HG02623 (cell line): ENCODE measurements at regions not wholly inside any gene's neighbourhood (a gene's known extent, or its start where the extent isn't known, plus 50 kb on each side); places are given as distances from the start of the nearest gene placed in this dataset.

Experiments used
- ATAC-seq: cut with Tn5 transposase; IDR thresholded peaks from one replicate; pipeline ENCODE4 v1.9.1; 2021; ENCODE audit warnings: moderate library complexity; ENCODE audit not compliant: unreplicated experiment

- ATAC-seq = no peak
These were observed 136.8 kb downstream of the OLIG3 start for GRCh38 chr6:137357263-137357947.

- ATAC-seq = no peak
These were observed 134.7 kb upstream of the IFNGR1 start for GRCh38 chr6:137353842-137354397.

- ATAC-seq = no peak
These were observed 134.2 kb upstream of the IFNGR1 start for GRCh38 chr6:137353346-137353745.

DNA sequence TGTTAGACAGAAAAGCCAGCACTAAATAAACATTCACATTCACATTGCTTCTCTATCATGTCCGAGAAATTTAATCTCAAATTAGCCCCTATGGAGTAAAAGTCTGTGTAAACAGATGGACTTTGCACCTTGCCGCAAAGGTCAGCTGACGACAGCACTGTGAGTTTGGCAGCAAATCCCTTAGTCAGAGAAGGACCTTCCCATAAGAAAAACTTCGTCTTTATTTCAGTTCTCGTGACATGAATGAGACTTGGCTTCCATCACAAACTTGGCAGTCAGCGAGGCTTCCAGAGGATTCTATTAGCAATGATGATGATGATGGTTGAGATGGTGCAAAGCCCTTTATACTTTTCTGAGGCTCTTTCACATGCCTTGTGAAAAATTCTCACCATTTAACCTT is 133.7 kb upstream of the IFNGR1 start:
- no peak for ATAC-seq

- ATAC-seq = no peak
These were observed 132.7 kb upstream of the IFNGR1 start for GRCh38 chr6:137351890-137352289.

DNA sequence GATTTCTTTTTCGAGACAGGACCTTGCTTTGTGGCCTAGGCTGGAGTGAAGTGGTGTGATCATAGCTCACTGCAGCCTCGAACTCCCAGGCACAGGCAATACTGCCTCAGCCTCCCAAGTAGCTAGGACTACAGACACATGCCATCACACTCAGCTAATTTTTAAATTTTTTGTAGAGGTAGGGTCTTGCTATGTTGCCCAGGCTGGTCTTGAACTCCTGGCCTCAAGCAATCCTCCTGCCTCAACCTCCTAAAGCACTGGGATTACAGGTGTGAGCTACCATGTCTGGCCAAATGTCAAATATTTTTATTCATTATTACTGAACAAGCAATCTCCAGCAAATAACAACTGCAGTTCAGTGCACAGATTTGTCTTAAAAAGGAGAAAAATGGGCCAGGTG is 131.7 kb upstream of the IFNGR1 start:
- ATAC-seq = no peak

DNA sequence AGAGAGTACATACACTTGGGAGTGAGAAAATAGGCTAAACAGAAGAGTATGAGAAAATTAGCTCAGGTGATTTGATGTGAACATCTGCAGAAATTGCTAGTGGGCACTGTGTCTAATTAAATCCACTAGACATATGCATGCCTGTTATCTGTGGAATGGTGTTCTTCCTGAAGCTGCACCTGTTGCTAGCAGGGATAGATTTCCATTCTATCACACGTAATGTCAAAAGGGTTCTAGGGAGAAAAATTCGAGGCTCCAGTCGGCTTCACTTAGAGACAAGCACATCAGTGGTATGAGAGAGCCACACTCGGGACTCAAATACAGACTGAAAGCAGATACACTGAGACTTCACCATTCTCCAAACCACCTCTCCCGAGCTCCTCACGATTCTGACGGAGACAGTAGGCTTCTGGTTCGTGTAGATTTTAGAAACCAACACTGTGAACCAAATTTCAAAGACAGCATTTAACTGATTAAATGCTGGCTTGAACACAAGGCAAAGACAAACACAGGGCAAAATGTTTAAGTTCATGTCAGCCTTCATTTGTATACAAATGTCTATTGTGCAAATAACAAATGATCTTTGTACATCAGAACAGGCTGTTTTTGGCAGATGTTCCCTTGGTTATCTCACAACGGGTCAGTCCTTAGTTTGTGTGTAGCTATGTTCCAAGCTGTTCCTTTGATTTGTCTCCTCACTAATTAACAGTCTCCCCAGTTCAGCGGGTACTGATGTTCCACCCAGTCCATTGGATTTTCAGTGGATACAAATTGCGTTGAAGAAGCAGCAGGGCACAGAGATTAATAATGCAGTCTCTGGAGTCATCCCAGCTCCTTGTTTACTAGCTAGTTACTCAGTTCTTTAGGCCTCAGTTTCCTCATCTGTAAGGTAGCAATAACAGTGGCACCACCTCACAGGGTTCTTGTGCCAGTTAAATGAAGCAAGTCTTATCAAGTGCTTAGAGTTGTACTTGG is 131.0 kb upstream of the IFNGR1 start:
- no peak for ATAC-seq

DNA sequence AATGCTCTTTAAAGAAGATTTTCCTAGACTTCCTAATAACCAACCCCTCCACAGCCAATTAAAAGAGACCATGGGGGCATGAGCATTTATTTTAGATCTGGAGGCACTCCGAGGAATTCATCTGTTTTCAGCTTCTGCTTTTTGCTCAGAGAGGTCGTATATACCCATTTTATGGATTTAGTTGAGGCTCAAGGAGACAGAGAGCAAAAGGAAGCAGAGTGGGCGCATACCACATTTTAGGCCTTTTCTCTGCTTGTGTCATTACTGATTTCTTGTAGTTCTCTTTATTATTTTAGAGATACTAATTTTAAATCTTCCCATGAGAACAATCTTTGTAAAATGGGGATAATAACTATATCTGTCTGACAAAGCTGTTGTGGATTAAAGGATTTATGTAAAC is 129.6 kb upstream of the IFNGR1 start:
- no peak for ATAC-seq

GRCh38 chr6:137343241-137343640 is 124.1 kb upstream of the IFNGR1 start:
- no peak for ATAC-seq

DNA sequence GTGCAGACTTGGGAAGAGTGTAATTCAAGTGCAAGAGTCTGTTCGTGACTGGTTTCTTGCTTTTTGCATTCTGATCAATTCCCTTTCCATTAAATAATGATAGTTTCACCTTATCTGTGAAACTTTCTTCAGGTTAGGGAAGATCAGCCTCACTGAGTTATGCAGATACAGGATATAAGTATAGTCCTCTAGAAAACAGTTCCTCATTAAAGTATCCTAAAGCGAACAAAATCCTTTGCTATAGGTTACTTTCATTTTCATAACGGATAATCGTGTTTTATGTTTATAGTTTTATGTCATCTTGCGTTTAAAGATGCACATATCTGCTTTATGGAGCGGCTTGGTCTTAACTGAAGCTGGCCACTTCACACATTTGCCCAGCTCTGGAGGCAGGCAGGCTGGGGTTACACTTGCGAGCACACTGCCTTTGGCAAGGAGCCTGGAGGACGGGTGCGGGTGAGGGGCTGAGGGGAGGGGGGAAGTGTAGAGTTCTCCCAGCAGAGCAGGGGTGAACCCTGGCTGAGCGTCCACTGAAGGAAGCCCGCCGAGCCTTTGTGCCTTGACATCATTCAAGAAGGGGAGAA is 123.5 kb upstream of the IFNGR1 start:
- no peak for ATAC-seq

GRCh38 chr6:137341681-137342195 is 122.6 kb upstream of the IFNGR1 start:
- no peak for ATAC-seq

DNA sequence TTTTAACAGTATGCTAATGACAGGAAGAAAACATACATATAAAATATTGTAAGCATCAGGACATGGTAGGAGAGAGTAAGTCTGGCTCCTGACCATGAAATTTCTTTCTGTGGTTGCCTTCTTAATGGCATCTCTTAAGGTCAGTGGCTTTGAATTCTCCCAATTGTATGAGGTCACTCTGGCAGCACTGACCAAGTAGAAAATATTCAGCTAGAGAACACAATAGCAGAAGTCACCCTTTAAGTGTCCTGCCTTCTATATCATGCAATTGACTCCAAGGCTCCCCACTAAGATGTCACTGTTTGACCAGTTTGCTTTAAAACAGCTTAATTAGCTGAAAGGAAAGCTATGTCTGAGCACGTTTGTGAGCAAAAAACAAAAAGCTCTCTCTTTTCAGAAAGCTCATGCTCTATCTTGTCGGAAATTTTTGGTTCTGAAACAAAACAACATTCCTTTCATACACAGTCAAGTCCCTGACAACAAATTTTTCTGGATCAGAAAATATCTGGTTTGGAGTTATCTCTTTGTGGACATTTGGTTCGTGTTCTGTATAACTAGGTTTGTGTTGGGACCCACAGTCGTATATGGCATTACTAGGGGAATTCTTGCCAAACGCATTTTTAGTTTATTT is 120.9 kb upstream of the IFNGR1 start:
- ATAC-seq = no peak

DNA sequence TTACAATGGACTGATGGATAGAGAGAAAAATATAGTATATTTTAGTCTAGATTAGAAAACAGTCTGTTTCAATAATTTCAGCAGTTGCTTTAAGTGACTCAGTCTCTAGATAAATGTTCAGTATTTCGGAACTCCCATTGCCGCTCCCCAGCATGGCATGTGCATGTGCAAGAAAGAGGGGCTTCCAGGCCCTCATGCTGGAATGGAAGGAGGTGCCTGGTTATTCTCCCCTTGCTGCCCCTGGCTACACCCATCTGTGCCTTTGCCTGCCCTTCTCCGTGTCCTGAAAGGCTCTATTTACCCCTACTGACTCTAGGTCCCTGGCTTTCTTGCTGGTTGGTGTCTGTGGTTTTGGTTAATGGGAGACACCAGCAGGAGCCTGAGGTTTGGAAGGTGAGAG is 115.7 kb upstream of the IFNGR1 start:
- no peak for ATAC-seq

GRCh38 chr6:137334094-137334493 is 114.9 kb upstream of the IFNGR1 start:
- ATAC-seq = no peak

GRCh38 chr6:137332637-137333280 is 113.6 kb upstream of the IFNGR1 start:
- no peak for ATAC-seq

- no peak for ATAC-seq
These were observed 104.7 kb upstream of the IFNGR1 start for GRCh38 chr6:137323860-137324259.

DNA sequence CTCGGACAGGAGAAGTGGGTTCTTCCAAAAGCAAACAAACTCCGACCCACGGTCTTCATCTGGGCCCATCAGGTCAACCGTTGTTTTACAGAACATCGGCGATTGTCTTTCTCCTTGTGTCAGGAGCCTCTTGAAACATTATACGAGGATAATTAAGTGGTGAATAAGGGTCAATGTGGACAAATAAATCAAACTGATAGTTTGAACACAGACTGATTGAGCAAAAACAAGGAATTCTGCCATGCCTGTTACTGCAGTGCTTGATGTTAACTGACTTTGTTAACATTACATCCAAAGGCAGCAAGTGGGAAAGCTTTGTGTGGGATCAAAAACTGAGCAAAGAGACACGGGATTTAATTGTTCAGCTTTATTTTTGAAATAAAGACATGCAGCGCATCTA is 101.1 kb upstream of the IFNGR1 start:
- ATAC-seq = no peak

DNA sequence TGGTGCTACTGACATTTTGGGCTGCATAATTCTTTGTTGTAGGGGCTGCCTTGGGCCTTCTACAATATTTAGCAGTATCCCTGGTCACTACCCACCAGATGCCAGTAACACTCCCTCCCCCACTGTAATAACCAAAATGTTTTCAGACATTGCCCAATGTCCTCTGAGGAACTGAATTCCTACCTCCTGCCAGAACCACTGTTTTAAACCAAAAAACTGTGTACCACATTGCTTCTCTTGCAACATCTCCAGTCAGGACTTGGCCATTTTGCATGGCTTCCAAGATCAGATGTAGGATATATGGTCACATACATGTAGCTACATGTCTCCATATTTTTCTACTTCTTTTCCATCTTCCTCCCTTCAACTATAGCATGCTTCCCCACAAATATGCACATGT is 97.4 kb upstream of the IFNGR1 start:
- ATAC-seq = no peak

- ATAC-seq = no peak
These were observed 95.9 kb upstream of the IFNGR1 start for GRCh38 chr6:137315081-137315480.
